ENCODE measurements at regions not wholly inside any gene's neighbourhood (a gene's known extent, or its start where the extent isn't known, plus 50 kb on each side); places are given as distances from the start of the nearest gene placed in this dataset.
A peak's percentile ranks its signal among the peaks of the same experiment; 100 is the strongest.

DNA sequence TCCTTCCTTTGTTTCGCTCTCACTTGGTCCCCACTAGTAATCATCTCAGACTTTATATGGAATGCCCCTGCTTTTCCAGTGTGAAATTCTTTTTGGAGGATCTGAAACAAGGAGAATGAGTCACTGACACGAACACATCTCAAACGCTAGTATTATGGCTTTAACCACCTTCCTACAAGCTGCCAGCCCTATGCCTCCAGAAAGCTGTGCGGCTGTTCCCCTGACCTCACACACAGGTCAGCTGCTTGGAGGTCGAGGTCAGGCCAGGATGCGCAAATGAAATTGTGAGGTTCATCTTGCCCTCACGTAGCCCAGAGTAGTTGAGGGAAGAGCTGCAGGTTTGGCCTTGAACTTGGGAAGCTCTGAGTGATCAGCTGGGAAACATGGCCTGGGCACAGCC lies 449.8 kb downstream of the FGF9 start:
- TF ChIP-seq MYC (IDR thresholded peaks at IDR 0.05; ENCODE audit: low read depth, low read length) (no peak), POLR2A (IDR thresholded peaks at IDR 0.05; ENCODE audit: extremely low read depth, insufficient read length) (no peak)
- TF ChIP-seq, protein P1, sequence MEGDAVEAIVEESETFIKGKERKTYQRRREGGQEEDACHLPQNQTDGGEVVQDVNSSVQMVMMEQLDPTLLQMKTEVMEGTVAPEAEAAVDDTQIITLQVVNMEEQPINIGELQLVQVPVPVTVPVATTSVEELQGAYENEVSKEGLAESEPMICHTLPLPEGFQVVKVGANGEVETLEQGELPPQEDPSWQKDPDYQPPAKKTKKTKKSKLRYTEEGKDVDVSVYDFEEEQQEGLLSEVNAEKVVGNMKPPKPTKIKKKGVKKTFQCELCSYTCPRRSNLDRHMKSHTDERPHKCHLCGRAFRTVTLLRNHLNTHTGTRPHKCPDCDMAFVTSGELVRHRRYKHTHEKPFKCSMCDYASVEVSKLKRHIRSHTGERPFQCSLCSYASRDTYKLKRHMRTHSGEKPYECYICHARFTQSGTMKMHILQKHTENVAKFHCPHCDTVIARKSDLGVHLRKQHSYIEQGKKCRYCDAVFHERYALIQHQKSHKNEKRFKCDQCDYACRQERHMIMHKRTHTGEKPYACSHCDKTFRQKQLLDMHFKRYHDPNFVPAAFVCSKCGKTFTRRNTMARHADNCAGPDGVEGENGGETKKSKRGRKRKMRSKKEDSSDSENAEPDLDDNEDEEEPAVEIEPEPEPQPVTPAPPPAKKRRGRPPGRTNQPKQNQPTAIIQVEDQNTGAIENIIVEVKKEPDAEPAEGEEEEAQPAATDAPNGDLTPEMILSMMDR (IDR thresholded peaks at IDR 0.05; ENCODE audit: low read depth, low read length): no peak
- no peak overlapping the region for H3K4me3 ChIP-seq (ENCODE audit: low read depth, low read length)
- no peak for DNase-seq (ENCODE audit: low read depth)

DNA sequence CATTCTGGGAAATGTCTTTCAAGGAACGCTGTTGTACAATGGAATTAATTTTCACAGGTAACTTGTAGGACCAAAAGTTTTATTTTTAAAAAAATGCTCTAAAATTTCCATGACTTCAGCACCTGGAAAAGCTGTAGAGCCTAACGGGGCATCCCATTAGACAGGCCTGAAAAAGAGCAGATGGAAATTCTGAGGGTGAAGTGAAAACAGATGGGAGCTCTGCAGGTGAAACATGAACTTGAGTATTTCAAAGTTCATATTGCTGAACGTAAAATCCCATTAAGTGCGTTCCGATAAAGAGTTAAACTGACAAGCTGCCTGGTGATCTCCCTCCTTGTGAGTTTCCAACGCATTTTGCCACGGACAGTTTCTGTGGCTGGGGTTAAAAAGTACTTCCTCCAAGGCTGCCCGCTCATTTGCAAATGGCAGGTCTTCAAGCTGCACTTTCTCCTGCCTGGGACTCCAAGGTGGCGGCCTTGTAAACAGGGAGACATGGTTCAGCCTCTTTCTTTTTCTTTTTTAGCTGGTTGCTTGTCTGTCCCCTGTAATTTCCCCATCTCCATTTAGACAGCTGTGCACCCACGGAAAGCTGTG lies 450.4 kb downstream of the FGF9 start:
- DNase-seq (ENCODE audit: low read depth): no peak
- H3K4me3 ChIP-seq (ENCODE audit: low read depth, low read length): no peak overlapping the region
- TF ChIP-seq MAX (IDR thresholded peaks at IDR 0.05; ENCODE audit: low read depth, low read length): no peak
- no peak for TF ChIP-seq POLR2A (IDR thresholded peaks at IDR 0.05; ENCODE audit: extremely low read depth, insufficient read length)
- no peak for TF ChIP-seq MYC (IDR thresholded peaks at IDR 0.05; ENCODE audit: low read depth, low read length)
- TF ChIP-seq, protein P1 (IDR thresholded peaks at IDR 0.05; ENCODE audit: low read depth, low read length): no peak

- peak; percentile 36 for DNase-seq (ENCODE audit: low read depth)
- TF ChIP-seq POLR2A (IDR thresholded peaks at IDR 0.05; ENCODE audit: extremely low read depth, insufficient read length) (no peak), MAX (IDR thresholded peaks at IDR 0.05; ENCODE audit: low read depth, low read length) (no peak), MYC (IDR thresholded peaks at IDR 0.05; ENCODE audit: low read depth, low read length) (no peak)
- TF ChIP-seq, protein P1 (IDR thresholded peaks at IDR 0.05; ENCODE audit: low read depth, low read length): no peak
- no peak overlapping the region for H3K4me3 ChIP-seq (ENCODE audit: low read depth, low read length)
These were observed 455.7 kb downstream of the FGF9 start for GRCh38 chr13:22126433-22127021.

GRCh38 chr13:22127277-22128164 lies 456.6 kb downstream of the FGF9 start:
- TF ChIP-seq, protein P1 (IDR thresholded peaks at IDR 0.05; ENCODE audit: low read depth, low read length): no peak
- no peak for TF ChIP-seq MYC (IDR thresholded peaks at IDR 0.05; ENCODE audit: low read depth, low read length)
- DNase-seq (ENCODE audit: low read depth): no peak
- no peak overlapping the region for H3K4me3 ChIP-seq (ENCODE audit: low read depth, low read length)

GRCh38 chr13:22128441-22129408 lies 457.9 kb downstream of the FGF9 start:
- DNase-seq (ENCODE audit: low read depth): no peak
- no peak for TF ChIP-seq MYC (IDR thresholded peaks at IDR 0.05; ENCODE audit: low read depth, low read length)
- no peak for TF ChIP-seq POLR2A (IDR thresholded peaks at IDR 0.05; ENCODE audit: extremely low read depth, insufficient read length)
- TF ChIP-seq, protein P1 (IDR thresholded peaks at IDR 0.05; ENCODE audit: low read depth, low read length): no peak
- TF ChIP-seq MAX (IDR thresholded peaks at IDR 0.05; ENCODE audit: low read depth, low read length): no peak

More at GRCh38 chr13:22128441-22129408, 457.9 kb downstream of the FGF9 start:
- no peak overlapping the region for H3K4me3 ChIP-seq (ENCODE audit: low read depth, low read length)
